WTC11 (cell line): ENCODE measurements at regions not wholly inside any gene's neighbourhood (a gene's known extent, or its start where the extent isn't known, plus 50 kb on each side); places are given as distances from the start of the nearest gene placed in this dataset.

ENCODE experiments used
- ATAC-seq: fragments of 200-7000 bp; cut with Tn5 transposase; 2 replicates; pipeline ENCODE4 v1.10.0; 2021; ENCODE audit warnings: mild to moderate bottlenecking, moderate library complexity
- CTCF ChIA-PET: fragments of 300-600 bp; sonication (Branson Sonifier 250); formaldehyde crosslinking; loops from one replicate; lab custom pipeline; 2021; ENCODE audit warnings: antibody characterized with exemption; lab: Charles Lee
- POLR2A ChIA-PET: fragments of 350-600 bp; sonication (Branson Sonifier 250); formaldehyde crosslinking; loops from one replicate; lab custom pipeline; 2021; ENCODE audit warnings: antibody characterized with exemption; lab: Charles Lee
- DNase-seq: peaks from one replicate; pipeline ENCODE4 v3.0.0; 2021; ENCODE audit warnings: low spot score
- H3K27ac Mint-ChIP-seq: 2 replicates; pipeline ENCODE4 v1.8.0; 2021; ENCODE audit warnings: mixed read lengths
- H3K27me3 Mint-ChIP-seq: 2 replicates; pipeline ENCODE4 v1.8.0; 2021; ENCODE audit warnings: low read depth, mild to moderate bottlenecking, moderate library complexity, mixed read lengths
- H3K36me3 Mint-ChIP-seq: 2 replicates; pipeline ENCODE4 v1.8.0; 2021; ENCODE audit warnings: mixed read lengths
- H3K4me1 Mint-ChIP-seq: 2 replicates; pipeline ENCODE4 v1.8.0; 2022; ENCODE audit warnings: mixed read lengths
- H3K4me3 Mint-ChIP-seq: 2 replicates; pipeline ENCODE4 v1.8.0; 2021; ENCODE audit warnings: mild to moderate bottlenecking, moderate library complexity, mixed read lengths
- H3K9me3 Mint-ChIP-seq: 2 replicates; pipeline ENCODE4 v1.8.0; 2021; ENCODE audit warnings: mixed read lengths
- AFF4 ChIP-seq: sonication (generic); formaldehyde crosslinking; IDR thresholded peaks from 2 replicates; pipeline ENCODE4 v1.8.1; 2023; ENCODE audit warnings: mild to moderate bottlenecking, missing genetic modification reagents, borderline replicate concordance
- CDX4 ChIP-seq: fragments of 250-450 bp; sonication (Bioruptor Pico); IDR thresholded peaks from 2 replicates; pipeline ENCODE4 v1.9.0; 2021; ENCODE audit warnings: moderate library complexity, mild to moderate bottlenecking, inconsistent platforms, borderline replicate concordance
- ERG ChIP-seq: fragments of 250-450 bp; sonication (Bioruptor Pico); IDR thresholded peaks from 2 replicates; pipeline ENCODE4 v1.8.0; 2021; ENCODE audit warnings: mild to moderate bottlenecking
- ETV6 ChIP-seq: sonication (generic); formaldehyde crosslinking; IDR thresholded peaks from 2 replicates; pipeline ENCODE4 v1.8.1; 2022; ENCODE audit warnings: mild to moderate bottlenecking, missing genetic modification reagents
- GRHL2 ChIP-seq: fragments of 250-450 bp; sonication (Bioruptor Pico); IDR thresholded peaks from 2 replicates; pipeline ENCODE4 v1.8.0; 2022; ENCODE audit warnings: mild to moderate bottlenecking, moderate library complexity; ENCODE audit not compliant: insufficient replicate concordance, severe bottlenecking
- HMGA2 ChIP-seq: fragments of 250-450 bp; sonication (Bioruptor Pico); IDR thresholded peaks from 2 replicates; pipeline ENCODE4 v1.4.0; 2021; ENCODE audit warnings: mild to moderate bottlenecking, moderate library complexity
- JUN ChIP-seq: sonication (generic); formaldehyde crosslinking; IDR thresholded peaks from 2 replicates; pipeline ENCODE4 v1.8.0; 2023; ENCODE audit warnings: mild to moderate bottlenecking, missing genetic modification reagents
- MLX ChIP-seq: sonication (generic); formaldehyde crosslinking; IDR thresholded peaks from 2 replicates; pipeline ENCODE4 v1.8.1; 2023; ENCODE audit warnings: mild to moderate bottlenecking, missing genetic modification reagents, moderate library complexity
- PRRX2 ChIP-seq: fragments of 250-450 bp; sonication (Bioruptor Pico); IDR thresholded peaks from 2 replicates; pipeline ENCODE4 v1.8.0; 2021; ENCODE audit warnings: mild to moderate bottlenecking
- RORB ChIP-seq: fragments of 250-450 bp; sonication (Bioruptor Pico); IDR thresholded peaks from 2 replicates; pipeline ENCODE4 v1.9.0; 2021; ENCODE audit warnings: mild to moderate bottlenecking
- TEAD1 ChIP-seq: sonication (generic); formaldehyde crosslinking; IDR thresholded peaks from 2 replicates; pipeline ENCODE4 v1.8.0; 2022; ENCODE audit warnings: mild to moderate bottlenecking, missing genetic modification reagents
- TP53 ChIP-seq: sonication (generic); formaldehyde crosslinking; IDR thresholded peaks from 2 replicates; pipeline ENCODE4 v1.8.1; 2023; ENCODE audit warnings: mild to moderate bottlenecking, missing genetic modification reagents
- ZNF232 ChIP-seq: sonication (generic); formaldehyde crosslinking; IDR thresholded peaks from 2 replicates; pipeline ENCODE4 v1.8.0; 2022; ENCODE audit warnings: mild to moderate bottlenecking, missing genetic modification reagents

- TF ChIP-seq ERG (CRISPR knock-in tag): no peak
- TF ChIP-seq RORB (CRISPR knock-in tag): no peak
- no peak for TF ChIP-seq PRRX2 (CRISPR knock-in tag)
- no peak for TF ChIP-seq ETV6
- TF ChIP-seq MLX: no peak
- no peak for TF ChIP-seq GRHL2 (CRISPR knock-in tag)
Measured at GRCh38 chr5:57843059-57843367, 360.4 kb upstream of the ACTBL2 start (continued).

- H3K9me3 Mint-ChIP-seq: peaks cover 8% of the 10 kb centered on the region; the same call in 1 of the 2 replicates
- ATAC-seq (no peak), DNase-seq (no peak)
- peaks cover 40% of the 10 kb centered on the region for H3K4me1 Mint-ChIP-seq
- CTCF ChIA-PET: no interaction called here
- no peaks in the 10 kb centered on the region for H3K27me3 Mint-ChIP-seq
- no peak overlapping the region for H3K4me3 Mint-ChIP-seq
- POLR2A ChIA-PET: no interaction called here
- H3K27ac Mint-ChIP-seq: peak overlapping the region; percentile 38
- TF ChIP-seq JUN (CRISPR knock-in tag) (no peak), TP53 (CRISPR knock-in tag) (no peak), AFF4 (CRISPR knock-in tag) (no peak)
- TF ChIP-seq, all 79 proteins: peak for 0
- peaks cover 2% of the 10 kb centered on the region; the same call in 1 of the 2 replicates for H3K36me3 Mint-ChIP-seq
Measured at GRCh38 chr5:57842364-57843058, 359.9 kb upstream of the ACTBL2 start.

- DNase-seq (peak; percentile 16), ATAC-seq (peak; percentile 92)
- H3K27me3 Mint-ChIP-seq: no peaks in the 10 kb centered on the region
- peaks cover 40% of the 10 kb centered on the region for H3K4me1 Mint-ChIP-seq
- peaks cover 13% of the 10 kb centered on the region for H3K9me3 Mint-ChIP-seq
- CTCF ChIA-PET: no interaction called here
- H3K27ac Mint-ChIP-seq: peak overlapping the region; percentile 93
- TF ChIP-seq TEAD1 (CRISPR knock-in tag): peak; percentile 46; the same call in 1 of the 2 replicates
- TF ChIP-seq HMGA2 (CRISPR knock-in tag): no peak
- no peak for TF ChIP-seq ETV6
- TF ChIP-seq CDX4 (CRISPR knock-in tag): no peak
- TF ChIP-seq ZNF232 (CRISPR knock-in tag): no peak
- TF ChIP-seq, all 79 proteins: peak for 1
- Mint-ChIP-seq H3K4me3 (no peak overlapping the region), H3K36me3 (peaks cover 8% of the 10 kb centered on the region)
- POLR2A ChIA-PET: no interaction called here
Measured at GRCh38 chr5:57841676-57842363, 359.2 kb upstream of the ACTBL2 start.
